Aorta (tissue), 5 donors: ENCODE measurements at regions not wholly inside any gene's neighbourhood (a gene's known extent, or its start where the extent isn't known, plus 50 kb on each side); places are given as distances from the start of the nearest gene placed in this dataset.

Experiments
- ATAC-seq: fragments of 200-7000 bp; cut with Tn5 transposase; one replicate; pipeline ENCODE4 v1.9.1; 2022; ENCODE audit warnings: moderate library complexity; ENCODE audit not compliant: low FRiP score
- DNase-seq, 2 donors: peaks; one replicate each; pipeline ENCODE4 v3.0.0-alpha.2; 2020
- H3K27ac ChIP-seq, 2 donors: one replicate each; pipeline ENCODE4 v1.5.1; 2013; ENCODE audit warnings: low read length in 2 of 2, mild to moderate bottlenecking in 2 of 2, moderate library complexity in 2 of 2, control low read depth in 1 of 2, inconsistent platforms in 1 of 2, low read depth in 1 of 2
- H3K27me3 ChIP-seq, 2 donors: one replicate each; pipeline ENCODE4 v1.6.1; 2013; ENCODE audit warnings: control low read depth in 1 of 2, low read length in 1 of 2, mild to moderate bottlenecking in 1 of 2, moderate library complexity in 1 of 2; ENCODE audit not compliant: insufficient read depth in 2 of 2, control insufficient read depth in 1 of 2
- H3K36me3 ChIP-seq, 2 donors: one replicate each; pipeline ENCODE4 v1.6.1; 2013; ENCODE audit warnings: control low read depth in 1 of 2, low read length in 1 of 2, mild to moderate bottlenecking in 1 of 2; ENCODE audit not compliant: insufficient read depth in 2 of 2, control insufficient read depth in 1 of 2
- H3K4me1 ChIP-seq, 2 donors: one replicate each; pipeline ENCODE4 v1.6.1; 2013; ENCODE audit warnings: low read length in 2 of 2, control low read depth in 1 of 2, mild to moderate bottlenecking in 1 of 2, moderate library complexity in 1 of 2; ENCODE audit not compliant: insufficient read depth in 2 of 2, control insufficient read depth in 1 of 2
- H3K4me3 ChIP-seq, 2 donors: one replicate each; pipeline ENCODE4 v1.5.1; 2013; ENCODE audit warnings: low read length in 2 of 2, control low read depth in 1 of 2, mild to moderate bottlenecking in 1 of 2
- H3K9me3 ChIP-seq: one replicate; pipeline ENCODE4 v1.6.1; 2013; ENCODE audit warnings: mild to moderate bottlenecking, low read length; ENCODE audit not compliant: control insufficient read depth
- WGBS, 2 donors: extraction: QIAGEN DNeasy Blood & Tissue Kit; methylation state at CpG; one replicate each; pipeline ENCODE4 v1.1.7; 2013; 5-methylcytosine and 5-hydroxymethylcytosine counted together
- intact Hi-C, 2 donors: fragments of 100-400 bp; cut with DNase I; formaldehyde crosslinking; loops; one replicate each; pipeline versions ENCODE4 v1.14.2 to v1.15.0; 2022
- donor health status: healthy with polysubstance abuse.
- donor health status: Bipolar disorder and iron deficiency.
- donor health status: DM: no; HTN: no; CAD: no.
- donor health status: DM: no; HTN: no; CAD: no.
- donor health status: DM: yes; HTN: yes; CAD: no.

DNA sequence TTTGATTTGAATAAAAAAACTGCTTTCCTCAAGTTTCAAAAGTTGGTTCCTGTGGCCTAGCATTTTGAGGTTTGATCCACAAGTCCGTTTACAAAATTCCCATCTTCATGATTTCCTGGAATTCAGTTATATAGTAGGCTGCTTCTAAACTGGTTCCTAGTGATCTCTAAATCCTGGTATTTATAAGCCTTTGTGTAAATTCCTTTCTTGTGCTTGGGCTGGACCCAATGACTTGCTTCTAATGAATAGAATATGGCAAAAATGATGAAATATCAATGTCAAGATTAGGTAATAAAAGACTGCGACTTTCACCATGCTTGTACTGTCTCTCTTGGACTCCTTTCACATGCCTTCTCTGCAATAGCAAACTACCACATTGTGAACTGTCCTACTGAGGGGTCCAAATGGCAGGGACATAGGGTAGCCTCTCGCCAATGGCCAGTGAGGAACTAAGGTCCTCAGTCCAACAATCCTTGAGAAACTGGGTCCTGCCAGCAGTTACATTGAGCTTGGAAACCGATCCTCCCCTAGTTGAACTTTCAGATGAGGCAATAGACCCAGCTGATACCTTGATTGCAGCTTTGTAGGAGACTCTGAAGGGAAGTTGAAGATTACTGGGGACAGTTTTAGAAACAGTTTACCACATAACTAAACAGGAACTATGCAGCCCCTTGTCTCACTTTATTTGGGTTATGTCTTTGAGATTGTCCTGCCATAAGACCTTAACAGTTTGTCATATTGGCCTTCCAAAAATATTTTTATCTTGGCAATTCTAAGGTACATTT is 303.9 kb upstream of the TBC1D5 start:
- Histone ChIP-seq H3K4me1 (no peaks in the 10 kb centered on the region), H3K9me3 (no peaks in the 10 kb centered on the region), H3K27me3 (no peaks in the 10 kb centered on the region), H3K36me3 (no peaks in the 10 kb centered on the region), H3K27ac (no peak overlapping the region), H3K4me3 (no peak overlapping the region)
- 87 to 90% methylated on average over 4 of the region's 4 CpGs for WGBS, 2 donors
- intact Hi-C loops = no loop called here
- ATAC-seq = no peak
- DNase-seq = no peak

- DNase-seq = no peak
- no peak for ATAC-seq
- no peaks in the 10 kb centered on the region for H3K4me1 ChIP-seq
- H3K27me3 ChIP-seq = no peaks in the 10 kb centered on the region
- H3K27ac ChIP-seq = no peak overlapping the region
- H3K4me3 ChIP-seq = no peak overlapping the region
- intact Hi-C loops = no loop called here
- no peaks in the 10 kb centered on the region for H3K9me3 ChIP-seq
- H3K36me3 ChIP-seq = no peaks in the 10 kb centered on the region
- 61 to 66% methylated on average over 2 of the region's 2 CpGs for WGBS, 2 donors
These were observed 302.8 kb upstream of the TBC1D5 start for GRCh38 chr3:18044971-18045880.

GRCh38 chr3:18044191-18044590 is 301.8 kb upstream of the TBC1D5 start:
- ATAC-seq (no peak), DNase-seq (no peak)
- Histone ChIP-seq H3K4me3 (no peak overlapping the region), H3K9me3 (no peaks in the 10 kb centered on the region), H3K4me1 (no peaks in the 10 kb centered on the region), H3K27me3 (no peaks in the 10 kb centered on the region), H3K36me3 (no peaks in the 10 kb centered on the region), H3K27ac (no peak overlapping the region)
- WGBS, 2 donors = 41 to 52% methylated on average over 2 of the region's 2 CpGs
- intact Hi-C loops = no loop called here

DNA sequence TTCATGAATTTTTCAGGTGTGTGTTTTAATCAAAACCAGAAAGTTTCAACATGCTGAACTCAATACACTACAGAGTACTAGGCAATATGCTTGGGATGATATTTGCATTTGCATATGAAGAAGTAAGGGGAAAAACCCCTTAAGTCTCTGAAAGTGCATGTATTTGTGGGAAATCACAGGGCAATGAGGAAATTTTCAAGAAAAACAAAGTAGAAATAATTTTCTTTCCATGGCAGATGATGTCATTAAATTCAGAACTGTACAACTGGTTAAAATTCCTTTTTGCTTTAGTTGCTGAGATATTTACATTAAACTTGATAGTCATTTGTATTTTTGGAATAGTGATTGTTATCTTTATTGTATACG is 294.0 kb upstream of the TBC1D5 start:
- no peak for ATAC-seq
- WGBS, 2 donors = 10 to 22% methylated on average over 1 of the region's 1 CpG

DNA sequence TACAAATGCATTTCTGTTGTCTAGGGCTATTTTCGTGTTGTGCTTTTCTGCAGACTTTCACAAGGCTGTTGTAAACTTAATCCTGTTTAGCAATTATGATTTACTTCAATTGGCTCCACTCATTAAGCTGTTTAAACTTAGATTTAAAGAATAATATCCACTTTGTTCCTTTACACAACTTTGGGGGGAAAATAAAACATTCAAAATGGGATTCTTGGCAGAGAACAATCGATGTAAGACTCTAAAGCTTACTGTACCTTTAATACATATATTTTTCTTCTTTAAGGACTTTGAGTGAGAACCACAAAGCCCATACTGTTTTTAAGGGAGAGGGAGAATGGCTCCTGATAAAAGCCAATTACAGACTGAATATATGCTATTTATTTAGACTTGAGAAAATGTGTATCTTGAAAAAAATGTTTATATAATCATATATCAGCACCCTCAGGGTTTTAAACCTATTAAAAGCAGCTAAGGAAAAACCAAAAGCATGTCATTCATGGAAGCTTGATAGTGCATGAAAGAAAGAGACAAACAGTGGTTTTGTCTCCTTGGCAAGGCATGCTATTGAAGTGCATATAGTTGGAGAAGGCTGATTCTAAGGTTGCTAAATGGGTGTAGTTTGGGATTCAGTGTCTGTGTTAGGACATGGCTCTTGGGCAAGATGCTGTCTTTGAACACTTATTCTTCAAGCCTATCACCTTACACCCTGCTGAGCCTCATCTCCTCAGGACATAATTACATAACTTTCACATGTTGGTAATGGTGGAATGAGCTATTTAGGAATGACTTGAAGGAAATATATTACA is 293.4 kb upstream of the TBC1D5 start:
- H3K9me3 ChIP-seq = no peaks in the 10 kb centered on the region
- 64 to 65% methylated on average over 2 of the region's 2 CpGs for WGBS, 2 donors
- intact Hi-C loops = no loop called here
- ATAC-seq = no peak
- no peak for DNase-seq
- H3K27me3 ChIP-seq = no peaks in the 10 kb centered on the region
- H3K27ac ChIP-seq = no peak overlapping the region
- H3K4me1 ChIP-seq = no peaks in the 10 kb centered on the region
- no peaks in the 10 kb centered on the region for H3K36me3 ChIP-seq
- H3K4me3 ChIP-seq = no peak overlapping the region

More for the DNA sequence above, 294.0 kb upstream of the TBC1D5 start:
- Histone ChIP-seq H3K9me3 (no peaks in the 10 kb centered on the region), H3K27ac (no peak overlapping the region), H3K4me1 (no peaks in the 10 kb centered on the region), H3K4me3 (no peak overlapping the region), H3K27me3 (no peaks in the 10 kb centered on the region), H3K36me3 (no peaks in the 10 kb centered on the region)
- intact Hi-C loops = no loop called here
- no peak for DNase-seq

- DNase-seq (no peak), ATAC-seq (no peak)
- no peaks in the 10 kb centered on the region for H3K27me3 ChIP-seq
- no peak overlapping the region for H3K4me3 ChIP-seq
- intact Hi-C loops = no loop called here
- no peaks in the 10 kb centered on the region for H3K4me1 ChIP-seq
- no peaks in the 10 kb centered on the region for H3K36me3 ChIP-seq
- H3K9me3 ChIP-seq = no peaks in the 10 kb centered on the region
- H3K27ac ChIP-seq = no peak overlapping the region
- WGBS, 2 donors = 78 to 79% methylated on average over 3 of the region's 3 CpGs
These were observed 291.2 kb upstream of the TBC1D5 start for GRCh38 chr3:18033581-18034108.

DNA sequence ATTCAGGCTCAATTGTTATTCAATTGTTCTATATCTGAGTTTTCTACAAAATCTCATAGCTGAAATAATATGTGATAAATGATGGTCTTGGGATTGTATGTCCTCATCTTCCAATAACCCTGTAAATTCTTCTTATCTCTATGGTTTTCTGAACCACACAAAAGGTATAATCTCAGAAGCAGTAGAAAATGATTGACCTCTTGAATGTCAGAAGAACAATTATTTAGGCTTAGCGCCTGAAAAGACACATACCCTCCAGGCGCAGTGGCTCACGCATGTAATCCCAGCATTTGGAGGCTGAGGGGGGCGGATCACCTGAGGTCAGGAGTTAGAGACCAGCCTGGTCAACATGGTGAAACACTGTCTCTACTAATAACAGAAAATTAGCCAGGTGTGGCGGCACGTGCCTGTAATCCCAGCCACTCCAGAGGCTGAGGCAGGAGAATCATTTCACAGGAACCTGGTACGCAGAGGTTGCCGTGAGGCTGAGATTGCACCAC is 288.0 kb upstream of the TBC1D5 start:
- no peaks in the 10 kb centered on the region for H3K9me3 ChIP-seq
- intact Hi-C loops = no loop called here
- no peak for DNase-seq
- no peak for ATAC-seq
- H3K36me3 ChIP-seq = no peaks in the 10 kb centered on the region
- no peaks in the 10 kb centered on the region for H3K27me3 ChIP-seq
- no peaks in the 10 kb centered on the region for H3K4me1 ChIP-seq
- H3K27ac ChIP-seq = no peak overlapping the region
- 88 to 90% methylated on average over 8 of the region's 8 CpGs for WGBS, 2 donors
- no peak overlapping the region for H3K4me3 ChIP-seq

DNA sequence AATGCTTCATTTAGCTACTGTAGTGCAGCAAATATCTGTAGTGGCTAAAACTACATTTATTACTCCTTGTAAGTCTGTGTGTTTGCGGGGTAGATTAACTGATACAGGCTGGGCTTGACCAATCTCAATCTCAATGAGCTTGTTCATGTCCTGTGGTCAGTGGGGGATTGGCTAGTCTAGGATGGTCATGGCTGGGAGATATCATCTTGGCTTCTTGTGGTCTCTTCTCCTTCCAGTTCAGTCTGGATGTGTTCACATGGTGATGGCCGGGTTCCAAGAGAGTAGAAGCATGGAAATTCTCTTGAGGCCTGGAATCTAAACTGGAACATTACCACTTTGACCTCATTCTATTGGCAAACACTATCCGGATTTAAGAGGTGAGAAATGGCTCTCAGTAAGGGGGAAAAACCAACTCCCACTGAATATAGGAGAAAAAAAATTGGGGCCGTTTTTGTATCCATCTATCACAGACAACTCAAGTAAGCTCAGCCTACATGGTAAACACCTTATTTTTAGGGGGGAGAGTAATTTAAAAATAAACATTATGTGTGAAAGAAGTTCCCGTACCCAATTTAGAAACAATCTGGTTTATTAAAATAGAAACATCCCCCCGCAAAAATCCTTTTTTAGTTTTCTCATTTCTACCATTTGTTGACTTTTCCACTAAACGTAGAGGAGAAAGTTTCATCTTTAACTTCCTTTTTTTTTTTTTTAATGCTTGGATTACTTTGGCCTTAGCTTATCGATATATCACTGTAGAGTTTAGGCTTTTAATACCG is 284.9 kb upstream of the TBC1D5 start:
- no peaks in the 10 kb centered on the region for H3K9me3 ChIP-seq
- H3K4me1 ChIP-seq = no peaks in the 10 kb centered on the region
- no peaks in the 10 kb centered on the region for H3K36me3 ChIP-seq
- DNase-seq (no peak), ATAC-seq (no peak)
- H3K27me3 ChIP-seq = no peaks in the 10 kb centered on the region
- no peak overlapping the region for H3K4me3 ChIP-seq
- WGBS, 2 donors = 61 to 64% methylated on average over 9 of the region's 9 CpGs
- H3K27ac ChIP-seq = no peak overlapping the region
- intact Hi-C loops = no loop called here
